KOPT-K1 (cell line): ENCODE measurements at regions not wholly inside any gene's neighbourhood (a gene's known extent, or its start where the extent isn't known, plus 50 kb on each side); places are given as distances from the start of the nearest gene placed in this dataset.
A peak's percentile ranks its signal among the peaks of the same experiment; 100 is the strongest.
"Not testable (repeated sequence)": the region's sequence is repeated elsewhere in the genome, so short reads cannot be mapped to it uniquely, and the experiment has no call there.

Experiments
- H3K27ac ChIP-seq: fragments of 200-600 bp; sonication (generic); 2 replicates; pipeline ENCODE4 v1.5.1; 2016; ENCODE audit warnings: antibody characterized with exemption, mild to moderate bottlenecking, low read depth, low read length; ENCODE audit not compliant: poor library complexity, severe bottlenecking
- H3K36me3 ChIP-seq: fragments of 200-600 bp; sonication (generic); 2 replicates; pipeline ENCODE4 v1.5.1; 2017; ENCODE audit warnings: antibody characterized with exemption, mild to moderate bottlenecking, low read length, moderate library complexity; ENCODE audit not compliant: insufficient read depth
- H3K9me3 ChIP-seq: fragments of 200-600 bp; sonication (generic); 2 replicates; pipeline ENCODE4 v1.5.1; 2017; ENCODE audit warnings: antibody characterized with exemption, low read length, mild to moderate bottlenecking; ENCODE audit not compliant: insufficient read depth, poor library complexity, severe bottlenecking

DNA sequence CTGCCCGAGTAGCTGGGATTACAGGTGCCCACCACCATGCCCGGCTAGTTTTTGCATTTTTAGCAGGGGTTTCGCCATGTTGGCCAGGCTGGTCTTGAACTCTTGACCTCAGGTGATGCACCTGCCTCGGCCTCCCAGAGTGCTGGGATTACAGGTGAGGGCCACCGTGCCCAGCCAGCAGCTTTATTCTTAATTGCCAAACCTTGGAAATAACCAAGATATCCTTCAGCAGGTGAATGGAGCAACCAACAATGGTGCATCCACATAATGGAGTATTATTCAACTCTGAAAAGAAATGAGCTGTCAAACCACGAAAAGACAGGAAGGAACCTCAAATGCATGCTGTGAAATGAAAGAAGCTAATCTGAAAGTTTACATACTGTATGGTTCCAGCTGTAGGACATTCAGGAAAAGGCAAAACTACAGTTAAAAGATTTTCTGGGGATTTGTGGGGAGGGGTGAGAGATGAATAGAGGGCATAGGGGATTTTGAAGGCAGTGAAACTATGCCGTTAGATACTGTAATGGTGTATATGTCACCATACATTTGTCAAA, 118.8 kb upstream of the CCND2 start:
- Histone ChIP-seq H3K9me3 (no peaks in the 10 kb centered on the region), H3K36me3 (no peaks in the 10 kb centered on the region), H3K27ac (peak overlapping the region; percentile 49)

DNA sequence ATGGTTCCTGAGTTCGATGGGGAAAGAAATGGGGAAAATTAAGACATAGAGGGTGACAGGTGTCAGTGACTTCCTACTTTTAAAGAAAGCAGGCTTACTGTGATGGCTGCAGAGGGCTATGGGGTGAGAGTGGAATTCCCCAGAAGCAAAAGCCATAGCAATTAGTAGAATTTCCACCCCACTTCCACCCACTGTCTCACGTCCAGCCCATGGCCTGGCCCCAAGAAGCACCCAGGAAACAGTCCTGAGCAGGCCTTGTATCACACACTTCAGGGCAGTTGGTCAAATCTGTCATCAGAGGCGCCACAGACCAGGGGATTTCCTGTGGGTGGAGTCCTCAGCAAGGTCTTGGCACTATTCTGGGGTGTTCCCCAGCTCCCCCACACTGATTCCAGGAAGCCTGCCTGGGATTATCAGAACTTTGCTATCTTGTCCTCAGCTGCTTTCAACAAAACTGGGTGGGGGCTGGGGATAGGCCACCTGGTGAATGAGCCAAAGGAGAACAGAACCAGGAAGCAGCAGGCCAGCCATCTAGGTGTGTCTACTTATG, 120.1 kb upstream of the CCND2 start:
- Histone ChIP-seq H3K27ac (peak overlapping the region; percentile 49), H3K9me3 (no peaks in the 10 kb centered on the region), H3K36me3 (no peaks in the 10 kb centered on the region)

DNA sequence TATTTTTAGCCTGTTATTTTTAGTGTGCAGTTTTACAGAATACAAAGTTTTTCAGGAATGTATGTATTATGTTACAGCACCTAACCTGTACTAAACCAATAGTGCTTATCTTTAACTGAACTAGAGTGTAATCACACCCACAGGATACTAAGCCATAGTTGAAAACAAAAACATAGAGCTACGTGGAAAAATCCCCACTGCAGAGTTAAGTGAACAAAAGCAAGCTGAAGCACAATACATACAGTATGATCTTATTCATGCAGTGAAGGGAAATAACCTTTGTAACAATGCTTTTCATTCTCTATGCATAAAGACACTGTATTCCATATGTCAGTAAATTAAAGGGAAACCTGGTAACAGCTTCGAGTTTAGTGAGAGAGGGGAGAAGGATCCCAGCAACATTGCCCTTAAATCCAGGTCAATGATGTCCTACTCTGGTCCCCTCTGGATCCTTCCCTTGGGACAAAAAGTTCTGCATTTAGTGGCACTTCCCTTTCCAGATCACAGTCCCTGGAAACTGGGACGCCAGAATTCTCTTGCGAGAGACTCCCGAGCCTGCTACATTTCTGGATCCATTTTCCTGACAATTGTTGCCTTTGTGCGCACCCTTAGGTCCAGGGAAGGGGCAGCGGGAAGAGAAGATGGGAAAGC, 121.3 kb upstream of the CCND2 start:
- Histone ChIP-seq H3K27ac (peak overlapping the region; percentile 49), H3K9me3 (no peaks in the 10 kb centered on the region), H3K36me3 (no peaks in the 10 kb centered on the region)

DNA sequence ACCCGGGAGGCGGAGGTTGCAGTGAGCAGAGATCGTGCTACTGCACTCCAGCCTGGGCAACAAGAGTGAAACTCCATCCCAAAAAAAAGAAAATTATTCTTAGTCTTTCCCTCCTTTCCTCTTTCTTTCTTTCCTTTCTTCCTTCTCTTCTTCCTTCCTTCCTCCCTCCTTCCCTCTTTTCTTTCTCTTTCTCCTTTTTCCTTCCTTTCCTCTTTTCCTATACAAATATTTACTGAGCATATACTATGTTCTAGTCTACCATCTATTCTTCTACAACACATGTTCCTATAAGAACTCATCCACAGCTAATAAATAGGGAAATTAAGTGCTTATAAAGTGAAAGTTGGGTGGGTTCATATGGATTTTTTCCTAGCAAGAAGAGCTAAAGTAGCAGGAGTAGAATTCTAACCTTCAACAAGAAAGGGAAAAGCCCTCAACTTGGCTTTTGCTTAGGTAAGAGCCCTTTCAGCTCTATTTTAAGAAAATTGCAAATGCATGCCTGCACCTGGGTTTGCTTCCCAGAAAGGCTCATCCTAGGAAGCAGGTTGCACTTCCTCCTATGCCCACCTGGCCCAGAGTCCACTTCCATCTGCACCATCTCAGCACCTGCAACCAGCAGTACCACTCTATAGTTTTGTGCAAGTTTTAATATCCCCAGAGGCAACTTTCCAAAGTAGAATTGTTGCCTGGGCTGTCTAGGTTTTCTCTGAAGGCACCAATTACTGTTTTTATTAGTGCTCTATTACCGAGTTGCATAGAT, 122.0 kb upstream of the CCND2 start:
- Histone ChIP-seq H3K36me3 (no peaks in the 10 kb centered on the region), H3K27ac (no peak overlapping the region), H3K9me3 (no peaks in the 10 kb centered on the region)

DNA sequence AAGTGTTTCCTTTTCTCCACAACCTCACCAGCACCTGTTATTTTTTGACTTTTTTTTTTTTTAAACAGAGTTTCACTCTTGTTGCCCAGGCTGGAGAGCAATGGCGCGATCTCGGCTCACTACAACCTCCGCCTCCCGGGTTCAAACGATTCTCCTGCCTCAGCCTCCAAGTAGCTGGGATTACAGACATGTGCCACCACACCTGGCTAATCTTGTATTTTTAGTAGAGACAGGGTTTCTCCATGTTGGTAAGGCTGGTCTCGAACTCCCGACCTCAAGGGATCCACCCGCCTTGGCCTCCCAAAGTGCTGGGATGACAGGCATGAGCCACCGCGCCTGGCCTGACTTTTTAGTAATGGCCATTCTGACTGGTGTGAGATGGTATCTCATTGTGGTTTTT, 123.2 kb upstream of the CCND2 start:
- H3K36me3 ChIP-seq, H3K27ac ChIP-seq, H3K9me3 ChIP-seq: not testable (repeated sequence)

DNA sequence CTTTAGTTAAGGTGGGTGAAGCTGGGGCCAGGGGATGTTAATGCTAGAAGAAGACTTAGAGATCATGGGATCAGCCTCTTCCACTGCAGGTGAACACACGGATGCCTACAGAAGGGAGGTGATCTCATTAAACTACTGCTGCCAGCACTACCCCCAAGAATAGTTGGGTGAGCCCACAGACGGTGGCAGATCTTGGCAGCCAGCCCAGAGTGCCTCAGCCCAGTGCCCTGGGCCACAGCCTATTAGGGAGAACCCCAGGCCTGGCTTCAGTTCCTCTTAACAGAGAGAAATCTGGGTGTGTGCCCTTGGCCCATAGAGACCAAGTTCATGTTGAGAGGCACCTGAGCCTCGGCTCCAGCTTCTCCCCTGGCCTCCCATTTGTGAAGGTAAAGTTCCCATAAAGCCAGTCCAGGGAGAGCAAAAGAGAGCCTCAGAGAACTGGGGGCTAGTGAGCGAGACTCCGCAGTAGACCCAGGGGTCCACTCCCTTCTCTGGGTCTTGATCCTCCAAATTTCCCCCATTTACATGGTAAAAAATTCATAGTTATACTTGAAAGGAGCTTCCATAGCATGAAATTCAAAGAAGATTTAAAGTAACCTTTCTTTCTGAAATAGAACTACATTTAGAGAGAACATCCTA, 125.0 kb upstream of the CCND2 start:
- no peak overlapping the region for H3K27ac ChIP-seq

DNA sequence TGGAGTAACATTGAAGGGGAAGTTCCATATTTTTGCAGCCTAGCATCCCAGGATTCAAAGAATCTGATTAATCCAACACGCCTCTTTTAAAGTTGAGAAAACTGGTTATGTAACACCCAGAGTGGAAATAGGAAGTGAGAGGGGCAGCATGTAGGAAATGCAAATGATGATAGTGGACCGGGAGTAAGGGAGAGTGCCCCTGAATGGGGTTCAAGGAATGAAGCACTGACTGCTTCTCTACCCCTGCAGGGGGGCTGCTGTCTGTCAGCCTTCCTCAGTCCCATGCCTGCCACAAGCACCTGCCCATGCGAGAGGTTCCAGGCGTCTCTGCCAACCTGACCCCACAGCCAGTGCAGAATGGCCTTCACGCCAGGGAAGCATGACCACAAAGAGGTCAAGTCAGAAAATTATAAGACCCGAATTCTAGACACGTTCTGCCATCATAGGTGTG, 126.5 kb upstream of the CCND2 start:
- Histone ChIP-seq H3K36me3 (no peaks in the 10 kb centered on the region), H3K9me3 (no peaks in the 10 kb centered on the region), H3K27ac (no peak overlapping the region)

More for the DNA sequence above, 125.0 kb upstream of the CCND2 start:
- H3K9me3 ChIP-seq: no peaks in the 10 kb centered on the region
- H3K36me3 ChIP-seq: no peaks in the 10 kb centered on the region

DNA sequence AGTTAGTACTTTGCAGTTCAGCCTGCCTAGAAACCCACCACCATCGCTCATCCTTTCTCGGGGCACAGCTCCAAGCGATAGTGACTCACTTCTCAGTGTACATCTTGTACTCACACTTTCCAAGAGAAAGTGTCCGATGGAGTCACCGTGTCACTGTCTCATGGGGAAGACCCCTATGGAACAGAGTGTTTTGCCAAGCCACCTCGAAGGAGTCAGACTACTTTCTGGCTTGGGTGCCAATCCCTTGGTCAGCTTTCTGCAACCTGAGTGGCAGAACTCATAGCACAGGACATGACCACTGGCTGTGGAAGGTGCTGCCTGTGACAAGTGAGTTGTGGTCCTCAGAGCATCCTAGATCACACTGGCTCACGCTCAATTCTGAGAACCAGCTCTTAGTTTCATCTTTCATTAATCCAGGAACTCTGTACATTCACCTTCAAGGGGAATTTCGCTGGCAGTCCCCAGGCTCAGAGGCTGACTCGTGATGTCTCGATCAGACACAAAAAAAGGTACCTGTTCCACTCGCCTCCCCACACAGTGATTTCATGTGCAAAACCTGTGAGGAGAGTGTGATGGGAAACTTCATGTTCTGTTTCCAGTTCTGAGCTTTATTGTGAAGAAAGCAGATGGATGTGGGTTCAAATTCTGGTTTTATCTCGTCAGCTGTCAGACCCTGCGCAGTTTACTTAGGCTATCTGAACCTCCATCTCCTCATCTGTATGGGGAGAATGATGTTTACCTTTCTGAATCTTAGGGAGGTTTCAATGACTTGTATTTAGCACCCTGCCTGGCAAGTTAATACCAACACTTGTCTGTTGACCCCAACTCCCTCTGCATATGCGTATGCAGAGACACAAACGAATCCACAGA, 127.3 kb upstream of the CCND2 start:
- H3K36me3 ChIP-seq: no peaks in the 10 kb centered on the region
- H3K9me3 ChIP-seq: no peaks in the 10 kb centered on the region
- H3K27ac ChIP-seq: no peak overlapping the region

DNA sequence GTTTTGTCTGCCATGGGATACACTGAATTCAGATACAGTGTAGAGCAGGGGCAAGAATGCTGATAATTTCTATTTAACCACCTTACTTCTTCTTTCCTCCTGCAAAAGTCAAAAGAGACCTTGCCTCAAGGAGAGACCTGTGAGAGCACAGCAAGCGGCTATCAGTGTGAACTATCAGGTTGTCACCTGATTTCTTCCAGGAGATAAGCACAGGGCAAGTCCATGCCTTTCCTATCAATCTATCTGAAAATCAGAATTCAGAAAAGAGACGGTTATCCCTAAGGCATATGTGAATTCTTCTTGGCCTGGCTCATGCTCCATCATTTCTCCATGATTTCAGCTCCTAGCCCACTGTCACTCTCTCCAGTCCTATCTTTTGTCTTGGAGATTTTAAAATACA, 128.9 kb upstream of the CCND2 start:
- Histone ChIP-seq H3K27ac (no peak overlapping the region), H3K36me3 (no peaks in the 10 kb centered on the region), H3K9me3 (no peaks in the 10 kb centered on the region)

DNA sequence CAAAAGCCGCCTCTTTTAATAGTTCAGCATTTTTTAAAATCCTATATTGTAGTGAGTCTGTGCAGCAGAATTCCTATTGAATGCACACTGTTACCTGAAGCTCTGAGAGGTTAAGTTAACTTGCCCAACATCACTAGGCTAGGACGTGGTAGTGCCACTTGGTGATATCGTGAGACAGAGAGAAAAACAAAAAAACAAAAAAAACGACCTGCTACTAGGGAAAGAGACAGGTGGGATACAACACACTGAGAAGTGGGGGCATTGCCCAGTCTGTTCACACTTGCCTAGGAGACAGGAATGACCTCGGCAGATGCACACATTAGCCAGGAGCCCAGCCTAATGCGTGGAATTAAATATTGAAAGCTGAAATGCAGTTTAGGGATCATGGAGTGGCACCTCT, 129.7 kb upstream of the CCND2 start:
- Histone ChIP-seq H3K36me3 (no peaks in the 10 kb centered on the region), H3K9me3 (no peaks in the 10 kb centered on the region), H3K27ac (no peak overlapping the region)

DNA sequence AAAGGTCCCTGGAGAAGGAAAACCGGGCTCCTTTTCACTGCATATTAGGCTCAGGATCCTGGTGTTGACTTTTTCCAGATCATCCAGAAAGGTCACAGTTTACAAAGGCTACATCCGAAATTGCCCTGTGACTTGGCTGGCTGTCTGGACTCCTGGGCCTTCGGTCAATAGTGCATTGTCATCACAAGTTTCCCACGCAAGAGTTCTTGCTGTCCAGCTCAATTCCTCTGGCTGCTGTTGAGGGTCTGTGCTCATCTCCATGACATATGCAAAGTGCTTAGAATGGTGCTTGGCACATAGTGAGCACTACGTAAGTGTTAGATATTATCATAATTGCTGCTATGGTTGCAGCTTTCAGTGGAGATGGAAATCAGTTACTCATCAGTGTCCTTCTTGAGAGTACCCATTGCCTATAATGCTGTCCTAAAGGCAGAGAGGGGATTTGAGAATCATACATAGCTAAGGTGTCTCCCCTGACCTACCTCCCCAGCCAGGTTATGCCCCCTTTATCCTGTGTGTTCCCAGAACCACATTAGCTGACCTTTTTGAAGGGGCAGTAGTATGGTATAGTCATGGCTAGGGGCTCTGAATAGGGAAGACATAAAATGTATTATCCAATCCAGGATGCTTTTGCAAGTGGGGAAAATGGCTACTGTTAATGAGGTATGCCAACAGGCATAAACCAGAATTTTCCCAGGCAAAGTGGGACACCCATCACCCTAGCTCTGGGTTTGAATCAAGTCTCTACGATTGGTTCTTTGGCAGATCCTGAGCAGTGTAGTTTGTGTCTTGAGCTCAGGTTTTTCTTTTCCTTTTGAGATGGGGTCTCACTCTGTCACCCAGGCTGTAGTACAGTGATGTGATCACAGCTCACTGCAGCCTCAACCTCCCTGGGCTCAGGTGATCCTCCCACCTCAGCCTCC, 132.0 kb upstream of the CCND2 start:
- H3K27ac ChIP-seq: peak overlapping the region; percentile 84
- no peaks in the 10 kb centered on the region for H3K9me3 ChIP-seq
- no peaks in the 10 kb centered on the region for H3K36me3 ChIP-seq

DNA sequence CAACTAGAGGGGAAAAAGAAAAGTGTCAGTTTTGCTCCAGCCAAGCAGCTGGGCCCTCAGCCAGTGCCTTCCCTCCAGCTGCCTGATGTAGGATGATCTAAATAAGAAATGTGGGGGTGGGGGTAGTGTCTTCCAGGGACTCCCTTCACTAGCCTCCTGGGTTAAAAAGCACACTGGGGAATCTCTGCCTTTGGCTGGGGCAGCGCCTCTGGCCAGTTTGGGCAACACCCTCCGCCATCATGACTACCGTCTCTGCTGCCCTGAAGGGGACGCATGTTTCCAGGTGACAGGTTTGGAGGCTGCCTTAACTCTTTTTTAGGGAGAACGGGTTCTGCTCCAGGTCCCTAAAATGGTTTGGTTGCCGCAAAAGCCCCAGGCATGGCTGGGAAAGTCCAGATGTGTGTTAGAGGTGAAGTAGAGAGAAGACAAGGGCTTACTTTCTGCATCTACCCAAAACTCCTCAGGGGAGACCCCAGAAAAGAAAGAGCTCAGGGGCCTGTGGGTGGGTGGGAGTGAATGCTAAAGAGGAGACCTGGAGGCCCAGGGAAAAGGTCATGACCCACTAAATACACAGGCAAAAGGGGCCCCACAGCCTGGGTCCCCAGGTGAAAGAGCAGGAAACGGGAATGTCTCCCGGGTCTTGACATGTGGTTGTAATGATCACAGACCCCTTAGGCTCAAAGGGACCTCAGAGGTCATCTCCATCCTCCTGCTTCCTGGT, 132.8 kb upstream of the CCND2 start:
- H3K9me3 ChIP-seq: no peaks in the 10 kb centered on the region
- H3K27ac ChIP-seq: peak overlapping the region; percentile 84

DNA sequence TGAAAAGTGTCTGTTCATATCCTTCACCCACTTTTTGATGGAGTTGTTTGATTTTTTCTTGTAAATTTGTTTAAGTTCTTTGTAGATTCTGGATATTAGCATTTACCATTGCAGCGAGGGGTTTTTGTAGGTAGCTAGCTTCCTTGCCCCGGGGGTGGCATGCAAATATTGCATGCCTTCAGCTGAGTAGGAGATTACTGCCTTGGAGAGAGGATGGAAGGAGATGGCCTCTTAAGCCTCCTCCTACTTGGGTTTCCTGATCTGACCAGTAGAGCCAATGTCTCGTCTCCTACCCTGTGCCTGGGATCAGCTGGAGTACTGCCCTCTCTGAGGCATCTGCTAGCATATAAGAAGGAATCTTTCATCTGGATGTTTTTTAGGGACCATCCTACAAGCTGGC, 134.4 kb upstream of the CCND2 start:
- Histone ChIP-seq H3K36me3 (no peaks in the 10 kb centered on the region), H3K27ac (no peak overlapping the region), H3K9me3 (no peaks in the 10 kb centered on the region)

More for the DNA sequence above, 132.8 kb upstream of the CCND2 start:
- no peaks in the 10 kb centered on the region for H3K36me3 ChIP-seq
